ENCODE measurements at regions not wholly inside any gene's neighbourhood (a gene's known extent, or its start where the extent isn't known, plus 50 kb on each side); places are given as distances from the start of the nearest gene placed in this dataset.

- TF ChIP-seq CTCF (IDR thresholded peaks at IDR 0.05): no peak
- TF ChIP-seq POLR2AphosphoS5 (IDR thresholded peaks at IDR 0.05): no peak
Observed at GRCh38 chr20:6185268-6185667, 62.4 kb upstream of the FERMT1 start.

Measured in upper lobe of left lung (tissue), 4 donors.